AG04450 (cell line): ENCODE measurements at regions not wholly inside any gene's neighbourhood (a gene's known extent, or its start where the extent isn't known, plus 50 kb on each side); places are given as distances from the start of the nearest gene placed in this dataset.

Experiments used
- CTCF ChIA-PET: fragments of 300-600, 350-600 bp; formaldehyde crosslinking; extraction: SDS; loops from one replicate; lab custom pipeline; 2022; ENCODE audit warnings: antibody characterized with exemption, inconsistent platforms; lab: Charles Lee
- POLR2A ChIA-PET: fragments of 350-600 bp; formaldehyde crosslinking; extraction: SDS; loops from one replicate; lab custom pipeline; 2021; ENCODE audit warnings: antibody characterized with exemption, inconsistent platforms; lab: Yijun Ruan, JAX
- DNase-seq: peaks from one replicate; pipeline ENCODE4 v3.0.0-alpha.2; 2011; ENCODE audit warnings: low read depth, low spot score
- H3K27ac ChIP-seq: one replicate; pipeline ENCODE4 v1.5.1; 2012; ENCODE audit warnings: low read depth, low read length, control low read depth
- H3K27me3 ChIP-seq: one replicate; pipeline ENCODE4 v1.6.0; 2012; ENCODE audit warnings: low read length; ENCODE audit not compliant: control insufficient read depth, insufficient read depth
- H3K4me3 ChIP-seq: 2 replicates; pipeline ENCODE4 v1.5.1; 2011; ENCODE audit warnings: mild to moderate bottlenecking, low read depth, low read length, control low read depth
- H3K9me3 ChIP-seq: 2 replicates; pipeline ENCODE4 v1.5.1; 2012; ENCODE audit warnings: low read length; ENCODE audit not compliant: control insufficient read depth, insufficient read depth
- CTCF ChIP-seq: IDR thresholded peaks from 2 replicates; pipeline ENCODE4 v1.5.1; 2011; ENCODE audit warnings: low read depth, low read length, control low read depth, inconsistent platforms

GRCh38 chr10:84824525-84824924, 496.1 kb downstream of the CCSER2 start:
- ChIA-PET POLR2A (no interaction called here), CTCF (no interaction called here)
- no peaks in the 10 kb centered on the region for H3K27me3 ChIP-seq
- H3K27ac ChIP-seq: no peak overlapping the region
- H3K4me3 ChIP-seq: no peak overlapping the region
- TF ChIP-seq CTCF: no peak
- H3K9me3 ChIP-seq: peaks cover 3% of the 10 kb centered on the region
- DNase-seq: no peak

GRCh38 chr10:84825330-84825729, 496.9 kb downstream of the CCSER2 start:
- POLR2A ChIA-PET: no interaction called here
- Histone ChIP-seq H3K9me3 (peaks cover 3% of the 10 kb centered on the region), H3K27me3 (no peaks in the 10 kb centered on the region), H3K27ac (no peak overlapping the region), H3K4me3 (no peak overlapping the region)
- CTCF ChIA-PET: no interaction called here
- TF ChIP-seq CTCF: no peak
- no peak for DNase-seq

- TF ChIP-seq CTCF: no peak
- no peak overlapping the region for H3K27ac ChIP-seq
- ChIA-PET CTCF (no interaction called here), POLR2A (no interaction called here)
- DNase-seq: no peak
- peaks cover 3% of the 10 kb centered on the region for H3K9me3 ChIP-seq
- H3K4me3 ChIP-seq: no peak overlapping the region
- no peaks in the 10 kb centered on the region for H3K27me3 ChIP-seq
Measured at GRCh38 chr10:84826704-84827103, 498.3 kb downstream of the CCSER2 start.

- Histone ChIP-seq H3K27ac (no peak overlapping the region), H3K27me3 (no peaks in the 10 kb centered on the region), H3K4me3 (no peak overlapping the region), H3K9me3 (peaks cover 10% of the 10 kb centered on the region)
- TF ChIP-seq CTCF: no peak
- POLR2A ChIA-PET: no interaction called here
- no peak for DNase-seq
- CTCF ChIA-PET: no interaction called here
Measured at GRCh38 chr10:84829131-84829530, 500.7 kb downstream of the CCSER2 start.

GRCh38 chr10:84837041-84837812, 508.8 kb downstream of the CCSER2 start:
- Histone ChIP-seq H3K9me3 (peaks cover 15% of the 10 kb centered on the region), H3K4me3 (no peak overlapping the region), H3K27ac (no peak overlapping the region), H3K27me3 (no peaks in the 10 kb centered on the region)
- DNase-seq: no peak
- TF ChIP-seq CTCF: no peak
- POLR2A ChIA-PET: no interaction called here
- CTCF ChIA-PET: no interaction called here
